IMR-90 (cell line): ENCODE measurements at regions not wholly inside any gene's neighbourhood (a gene's known extent, or its start where the extent isn't known, plus 50 kb on each side); places are given as distances from the start of the nearest gene placed in this dataset.
"Not testable (repeated sequence)": the region's sequence is repeated elsewhere in the genome, so short reads cannot be mapped to it uniquely, and the experiment has no call there.

Source experiments
- ATAC-seq: fragments of 200-7000 bp; cut with Tn5 transposase; 2 replicates; pipeline ENCODE4 v1.9.1; 2020; ENCODE audit warnings: low read depth, mild to moderate bottlenecking, moderate library complexity
- BruUV-seq: library from RNA; stranded (reverse); fragments of 400-500 nt; replicated peaks from 2 replicates; lab custom pipeline; 2021; lab: Mats Ljungman, UMichigan
- CTCF ChIA-PET: fragments of 300-600 bp; formaldehyde crosslinking; extraction: SDS; loops from one replicate; lab custom pipeline; 2021; ENCODE audit warnings: antibody characterized with exemption; lab: Yijun Ruan, JAX
- POLR2A ChIA-PET: fragments of 300-600 bp; sonication (Branson Sonifier 250); formaldehyde crosslinking; loops from one replicate; lab custom pipeline; 2022; ENCODE audit warnings: antibody characterized with exemption; ENCODE audit not compliant: unreplicated experiment; lab: Charles Lee
- DNase-seq: peaks from one replicate; pipeline ENCODE4 v3.0.0; 2013
- H2AFZ ChIP-seq: replicated peaks from 2 replicates; pipeline ENCODE3; 2013; ENCODE audit warnings: low read length, mild to moderate bottlenecking; ENCODE audit not compliant: poor library complexity
- H2AK5ac ChIP-seq: 2 replicates; pipeline ENCODE4 v1.6.1; 2013; ENCODE audit warnings: low read depth, low read length, inconsistent platforms
- H2AK9ac ChIP-seq: replicated peaks from 2 replicates; pipeline ENCODE3; 2013; ENCODE audit warnings: mild to moderate bottlenecking, low read depth, low read length, moderate library complexity; ENCODE audit not compliant: poor library complexity
- H2BK120ac ChIP-seq: 2 replicates; pipeline ENCODE4 v1.6.1; 2013; ENCODE audit warnings: low read depth, low read length, inconsistent platforms
- H2BK15ac ChIP-seq: 3 replicates; pipeline ENCODE4 v1.6.1; 2013; ENCODE audit warnings: low read depth, low read length, inconsistent platforms
- H2BK20ac ChIP-seq: 2 replicates; pipeline ENCODE4 v1.6.1; 2013; ENCODE audit warnings: low read depth, mild to moderate bottlenecking, inconsistent platforms, low read length, moderate library complexity
- H2BK5ac ChIP-seq: 2 replicates; pipeline ENCODE4 v1.6.1; 2013; ENCODE audit warnings: mild to moderate bottlenecking, low read depth, low read length, inconsistent platforms; ENCODE audit not compliant: poor library complexity, severe bottlenecking
- H3K14ac ChIP-seq: replicated peaks from 2 replicates; pipeline ENCODE4 v1.6.1; 2013; ENCODE audit warnings: low read depth, low read length, inconsistent platforms
- H3K18ac ChIP-seq: 2 replicates; pipeline ENCODE4 v1.6.1; 2013; ENCODE audit warnings: low read depth, low read length, control low read depth
- H3K23ac ChIP-seq: 2 replicates; pipeline ENCODE4 v1.6.1; 2013; ENCODE audit warnings: low read depth, low read length, inconsistent platforms
- H3K27ac ChIP-seq: 2 replicates; pipeline ENCODE4 v1.5.1; 2013; ENCODE audit warnings: mild to moderate bottlenecking, control low read depth, low read length; ENCODE audit not compliant: insufficient read depth
- H3K27me3 ChIP-seq: 2 replicates; pipeline ENCODE4 v1.6.1; 2013; ENCODE audit warnings: low read length; ENCODE audit not compliant: control insufficient read depth, insufficient read depth
- H3K36me3 ChIP-seq: 2 replicates; pipeline ENCODE4 v1.6.1; 2013; ENCODE audit warnings: low read length, mixed read lengths; ENCODE audit not compliant: control insufficient read depth, insufficient read depth
- H3K4ac ChIP-seq: 2 replicates; pipeline ENCODE4 v1.6.1; 2013; ENCODE audit warnings: low read depth, low read length, inconsistent platforms
- H3K4me1 ChIP-seq: 2 replicates; pipeline ENCODE4 v1.6.1; 2013; ENCODE audit warnings: low read length, mixed read lengths; ENCODE audit not compliant: control insufficient read depth, insufficient read depth
- H3K4me2 ChIP-seq: 2 replicates; pipeline ENCODE4 v1.6.1; 2013; ENCODE audit warnings: low read depth, mild to moderate bottlenecking, control low read depth, low read length, moderate library complexity
- H3K4me3 ChIP-seq: 2 replicates; pipeline ENCODE4 v1.5.1; 2013; ENCODE audit warnings: low read depth, mild to moderate bottlenecking, control low read depth, low read length, moderate library complexity; ENCODE audit not compliant: insufficient read depth
- H3K56ac ChIP-seq: 2 replicates; pipeline ENCODE4 v1.6.1; 2013; ENCODE audit warnings: low read length, inconsistent platforms; ENCODE audit not compliant: insufficient read depth; ENCODE audit errors: extremely low read depth
- H3K79me1 ChIP-seq, 2 experiments: 2 replicates each; pipeline ENCODE4 v1.6.1; 2013; ENCODE audit warnings: low read length in 2 of 2, inconsistent platforms in 1 of 2, low read depth in 1 of 2
- H3K9ac ChIP-seq: 2 replicates; pipeline ENCODE4 v1.6.1; 2013; ENCODE audit warnings: low read depth, low read length, control low read depth
- H3K9me1 ChIP-seq: 2 replicates; pipeline ENCODE4 v1.6.1; 2013; ENCODE audit warnings: low read length, inconsistent platforms; ENCODE audit not compliant: insufficient read depth
- H3K9me3 ChIP-seq: 2 replicates; pipeline ENCODE4 v1.6.1; 2013; ENCODE audit warnings: low read length; ENCODE audit not compliant: control insufficient read depth, insufficient read depth
- H4K20me1 ChIP-seq: 2 replicates; pipeline ENCODE4 v1.6.1; 2013; ENCODE audit warnings: low read length, inconsistent platforms; ENCODE audit not compliant: insufficient read depth
- H4K5ac ChIP-seq: 2 replicates; pipeline ENCODE4 v1.6.1; 2013; ENCODE audit warnings: mild to moderate bottlenecking, low read depth, low read length, control low read depth
- H4K8ac ChIP-seq, 2 experiments: 2 replicates each; pipeline ENCODE4 v1.6.1; 2013; ENCODE audit warnings: low read depth in 2 of 2, low read length in 2 of 2, control low read depth in 1 of 2, inconsistent platforms in 1 of 2
- H4K91ac ChIP-seq: 2 replicates; pipeline ENCODE4 v1.6.1; 2013; ENCODE audit warnings: low read depth, low read length, inconsistent platforms; ENCODE audit not compliant: insufficient read depth
- WGBS, 2 experiments: methylation state at CpG; one replicate each; pipeline versions ENCODE4 v1.1.5 to v1.1.7; 2013; ENCODE audit warnings: missing lambda C conversion rate in 2 of 2; ENCODE audit not compliant: insufficient read length in 1 of 2; ENCODE audit errors: extremely low coverage in 2 of 2; 5-methylcytosine and 5-hydroxymethylcytosine counted together
- dilution Hi-C: fragments of 300-500 bp; cut with HindIII; formaldehyde crosslinking; loops from one replicate; pipeline ENCODE4 v1.14.3; 2018; ENCODE audit warnings: low sequenced_read_pairs; ENCODE audit not compliant: unreplicated experiment
- in situ Hi-C: fragments of 300-500 bp; cut with MboI; formaldehyde crosslinking; loops from 3 replicates; pipeline ENCODE4 v1.14.3; 2019; ENCODE audit warnings: low sequenced_read_pairs, inconsistent platforms, mixed read lengths
- intact Hi-C: fragments of 100-400 bp; cut with micrococcal nuclease; formaldehyde crosslinking; loops from 2 replicates; pipeline ENCODE4 v1.10.0; 2022

DNA sequence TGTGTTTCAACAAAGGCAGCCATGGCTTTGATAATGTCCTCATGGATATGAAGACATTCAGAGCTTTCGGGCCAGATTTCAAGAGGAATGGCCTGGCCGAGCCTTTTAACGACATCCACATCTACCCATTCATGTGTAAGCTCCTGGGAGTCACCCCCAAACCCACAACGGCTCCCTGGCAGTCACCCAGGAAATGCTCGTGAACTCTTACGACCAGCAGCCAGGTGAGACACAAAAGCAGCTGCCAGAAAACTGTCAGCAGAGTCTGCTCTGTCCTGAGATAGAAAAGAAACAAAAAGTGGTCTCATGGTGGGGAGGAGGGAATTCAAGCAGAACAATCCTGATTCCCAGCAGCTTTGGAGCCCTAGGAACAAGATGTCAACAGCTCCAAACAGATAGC is 52.9 kb upstream of the DEFB108B start:
- H4K5ac ChIP-seq, in situ Hi-C loops, H3K4ac ChIP-seq, H3K9ac ChIP-seq, H3K56ac ChIP-seq, H4K8ac ChIP-seq, H2BK120ac ChIP-seq, BruUV-seq, H3K79me1 ChIP-seq, H3K4me3 ChIP-seq, H2AK9ac ChIP-seq, H3K4me2 ChIP-seq, H3K9me1 ChIP-seq, H3K18ac ChIP-seq, H2BK5ac ChIP-seq, H2BK15ac ChIP-seq, dilution Hi-C loops, H4K91ac ChIP-seq, H3K36me3 ChIP-seq, H3K9me3 ChIP-seq, DNase-seq, POLR2A ChIA-PET, CTCF ChIA-PET, H2AFZ ChIP-seq, H2BK20ac ChIP-seq, H3K14ac ChIP-seq, H3K4me1 ChIP-seq, ATAC-seq, intact Hi-C loops, H4K20me1 ChIP-seq, H3K23ac ChIP-seq, H3K27ac ChIP-seq, H2AK5ac ChIP-seq, H3K27me3 ChIP-seq: not testable (repeated sequence)
- WGBS, 2 experiments = no CpG with 5 or more reads among the region's 6 CpGs

DNA sequence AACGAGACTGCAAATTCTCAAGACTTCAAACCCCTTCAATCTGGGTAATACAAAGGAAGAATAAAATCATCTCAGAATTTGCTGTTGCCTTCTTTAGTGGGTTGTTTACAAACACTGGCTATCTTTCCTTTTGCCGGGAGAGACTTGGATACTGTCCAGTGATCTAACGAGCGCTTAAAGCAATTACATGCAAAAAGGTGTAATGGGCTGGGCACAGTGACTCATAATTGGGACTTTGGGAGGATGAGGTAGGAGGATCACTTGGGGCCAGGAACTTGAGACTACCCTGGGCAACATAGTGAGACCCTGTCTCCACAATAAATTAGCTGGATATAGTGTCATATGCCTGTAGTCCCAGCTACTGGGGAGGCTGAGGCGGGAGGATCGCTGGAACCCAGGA is 52.2 kb upstream of the DEFB108B start:
- in situ Hi-C loops, H2BK15ac ChIP-seq, H3K9me1 ChIP-seq, H3K4me1 ChIP-seq, dilution Hi-C loops, H2AK5ac ChIP-seq, BruUV-seq, H2BK20ac ChIP-seq, CTCF ChIA-PET, DNase-seq, H3K9ac ChIP-seq, H3K4me2 ChIP-seq, ATAC-seq, H3K27ac ChIP-seq, H4K91ac ChIP-seq, H2AK9ac ChIP-seq, H3K56ac ChIP-seq, H4K20me1 ChIP-seq, H3K14ac ChIP-seq, H3K4me3 ChIP-seq, H2BK120ac ChIP-seq, H3K9me3 ChIP-seq, intact Hi-C loops, POLR2A ChIA-PET, H4K5ac ChIP-seq, H3K36me3 ChIP-seq, H3K23ac ChIP-seq, H3K4ac ChIP-seq, H3K27me3 ChIP-seq, H3K79me1 ChIP-seq, H2BK5ac ChIP-seq, H2AFZ ChIP-seq, H4K8ac ChIP-seq, H3K18ac ChIP-seq: not testable (repeated sequence)
- no CpG with 5 or more reads among the region's 6 CpGs for WGBS, 2 experiments
